Fibroblast of lung (primary cell): ENCODE measurements at regions not wholly inside any gene's neighbourhood (a gene's known extent, or its start where the extent isn't known, plus 50 kb on each side); places are given as distances from the start of the nearest gene placed in this dataset.

Experiments
- DNase-seq, 2 donors: peaks; one replicate each; pipeline versions ENCODE4 v3.0.0 to v3.0.0-alpha.2; 2010; ENCODE audit warnings: low read depth in 2 of 2
- H2AFZ ChIP-seq: 2 replicates; pipeline ENCODE4 v1.5.1; 2012; ENCODE audit warnings: low read length, control low read depth, inconsistent platforms
- H3K27ac ChIP-seq: 2 replicates; pipeline ENCODE4 v1.5.1; 2011; ENCODE audit warnings: low read length, control low read depth; ENCODE audit not compliant: insufficient read depth
- H3K27me3 ChIP-seq: 2 replicates; pipeline ENCODE4 v1.5.1; 2011; ENCODE audit warnings: mild to moderate bottlenecking, low read length; ENCODE audit not compliant: control insufficient read depth, insufficient read depth
- H3K36me3 ChIP-seq: 2 replicates; pipeline ENCODE4 v1.5.1; 2011; ENCODE audit warnings: low read length; ENCODE audit not compliant: control insufficient read depth, insufficient read depth
- H3K4me1 ChIP-seq: 2 replicates; pipeline ENCODE4 v1.5.1; 2011; ENCODE audit warnings: low read length; ENCODE audit not compliant: control insufficient read depth, insufficient read depth; ENCODE audit errors: extremely low read depth
- H3K4me2 ChIP-seq: 2 replicates; pipeline ENCODE4 v1.5.1; 2011; ENCODE audit warnings: low read length, control low read depth; ENCODE audit not compliant: insufficient read depth; ENCODE audit errors: extremely low read depth
- H3K4me3 ChIP-seq, 4 experiments: fragments of 200-600 bp in 1 of 4; sonication (generic) in 1 of 4; replicated peaks in 1 of 4; 2 replicates each; pipeline ENCODE4 v1.5.1; 2011 to 2016; ENCODE audit warnings: low read length in 4 of 4, low read depth in 3 of 4, mild to moderate bottlenecking in 3 of 4, control low read depth in 2 of 4, inconsistent platforms in 1 of 4, mixed read lengths in 1 of 4; ENCODE audit not compliant: insufficient read depth in 1 of 4; ENCODE audit errors: control extremely low read depth in 1 of 4
- H3K79me2 ChIP-seq: 2 replicates; pipeline ENCODE4 v1.5.1; 2012; ENCODE audit warnings: mild to moderate bottlenecking, low read length, inconsistent platforms; ENCODE audit not compliant: control insufficient read depth, insufficient read depth
- H3K9ac ChIP-seq: 2 replicates; pipeline ENCODE4 v1.5.1; 2011; ENCODE audit warnings: mild to moderate bottlenecking, low read length, control low read depth; ENCODE audit not compliant: insufficient read depth
- H3K9me3 ChIP-seq: 2 replicates; pipeline ENCODE4 v1.5.1; 2012; ENCODE audit warnings: low read depth, low read length; ENCODE audit not compliant: control insufficient read depth, insufficient read depth
- H4K20me1 ChIP-seq: 2 replicates; pipeline ENCODE4 v1.5.1; 2011; ENCODE audit warnings: low read length; ENCODE audit not compliant: control insufficient read depth, insufficient read depth; ENCODE audit errors: extremely low read depth
- EZH2 ChIP-seq: IDR thresholded peaks from 2 replicates; pipeline ENCODE4 v1.5.1; 2012; ENCODE audit warnings: low read length, control low read depth, mild to moderate bottlenecking; ENCODE audit errors: missing control alignments
- TF ChIP-seq, protein P1 (sequence below), 2 donors: IDR thresholded peaks in 1 of 2; conservative IDR thresholded peaks in 1 of 2; 1 replicate in 1 of 2; 2 replicates in 1 of 2; pipeline ENCODE4 v1.5.1; 2011 to 2012; ENCODE audit warnings: low read length in 2 of 2, control low read depth in 1 of 2, inconsistent platforms in 1 of 2, low read depth in 1 of 2, mild to moderate bottlenecking in 1 of 2

DNA sequence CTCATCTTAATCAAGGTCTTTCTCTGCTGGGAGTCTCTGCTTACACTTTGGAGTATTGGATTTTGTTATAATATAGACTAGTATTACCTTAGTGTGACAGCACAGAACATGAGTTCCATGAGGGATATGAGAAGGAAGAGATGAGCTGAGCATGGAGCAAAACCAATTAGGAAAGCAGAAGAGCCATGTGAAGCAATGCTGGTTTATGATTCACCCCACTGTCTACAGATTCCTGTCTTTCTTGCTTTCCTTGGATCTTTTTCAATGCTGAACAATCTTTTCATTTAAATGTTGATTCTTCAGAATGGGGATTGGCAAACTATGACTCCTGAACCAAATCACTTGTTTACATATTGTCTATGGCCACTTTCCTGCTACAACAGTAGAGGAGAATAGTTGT, 70.4 kb upstream of the KITLG start:
- H4K20me1 ChIP-seq = no peaks in the 10 kb centered on the region
- no peaks in the 10 kb centered on the region for H3K9me3 ChIP-seq
- no peak overlapping the region for H3K9ac ChIP-seq
- no peaks in the 10 kb centered on the region for H3K79me2 ChIP-seq
- no peak overlapping the region for H3K4me2 ChIP-seq
- no peaks in the 10 kb centered on the region for H3K4me1 ChIP-seq
- H3K27me3 ChIP-seq = no peaks in the 10 kb centered on the region
- no peak overlapping the region for H3K4me3 ChIP-seq
- H3K27ac ChIP-seq = no peak overlapping the region
- no peak for TF ChIP-seq EZH2
- TF ChIP-seq, protein P1, sequence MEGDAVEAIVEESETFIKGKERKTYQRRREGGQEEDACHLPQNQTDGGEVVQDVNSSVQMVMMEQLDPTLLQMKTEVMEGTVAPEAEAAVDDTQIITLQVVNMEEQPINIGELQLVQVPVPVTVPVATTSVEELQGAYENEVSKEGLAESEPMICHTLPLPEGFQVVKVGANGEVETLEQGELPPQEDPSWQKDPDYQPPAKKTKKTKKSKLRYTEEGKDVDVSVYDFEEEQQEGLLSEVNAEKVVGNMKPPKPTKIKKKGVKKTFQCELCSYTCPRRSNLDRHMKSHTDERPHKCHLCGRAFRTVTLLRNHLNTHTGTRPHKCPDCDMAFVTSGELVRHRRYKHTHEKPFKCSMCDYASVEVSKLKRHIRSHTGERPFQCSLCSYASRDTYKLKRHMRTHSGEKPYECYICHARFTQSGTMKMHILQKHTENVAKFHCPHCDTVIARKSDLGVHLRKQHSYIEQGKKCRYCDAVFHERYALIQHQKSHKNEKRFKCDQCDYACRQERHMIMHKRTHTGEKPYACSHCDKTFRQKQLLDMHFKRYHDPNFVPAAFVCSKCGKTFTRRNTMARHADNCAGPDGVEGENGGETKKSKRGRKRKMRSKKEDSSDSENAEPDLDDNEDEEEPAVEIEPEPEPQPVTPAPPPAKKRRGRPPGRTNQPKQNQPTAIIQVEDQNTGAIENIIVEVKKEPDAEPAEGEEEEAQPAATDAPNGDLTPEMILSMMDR (conservative IDR thresholded peaks at IDR 0.05 in 1 of 2, IDR thresholded peaks at IDR 0.05 in 1 of 2; ENCODE audit: low read depth in 1 of 2, low read length in 2 of 2) = no peak
- no peaks in the 10 kb centered on the region for H3K36me3 ChIP-seq
- no peak overlapping the region for H2AFZ ChIP-seq
- DNase-seq = peak; percentile 55 to 62

DNA sequence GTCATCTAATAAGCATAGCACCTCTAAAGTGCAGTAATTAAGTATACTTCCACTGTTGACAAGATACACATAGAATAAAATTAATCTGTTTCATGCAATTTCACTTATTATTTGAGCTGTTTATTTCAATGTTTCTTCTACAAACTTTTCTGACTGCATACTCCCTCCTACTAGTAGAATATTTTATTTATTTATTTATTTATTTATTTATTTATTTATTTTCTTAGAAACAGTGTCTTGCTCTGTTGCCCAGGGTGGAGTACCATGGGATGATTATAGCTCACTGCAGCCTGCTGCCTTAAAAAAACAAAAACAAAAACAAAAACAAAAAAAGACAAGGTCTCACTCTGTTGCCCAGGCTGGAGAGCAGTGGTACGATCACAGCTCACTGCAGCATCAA, 68.4 kb upstream of the KITLG start:
- Histone ChIP-seq H3K4me2 (no peak overlapping the region), H3K36me3 (no peaks in the 10 kb centered on the region), H3K4me3 (no peak overlapping the region), H3K27ac (no peak overlapping the region), H3K79me2 (no peaks in the 10 kb centered on the region), H3K9me3 (no peaks in the 10 kb centered on the region), H2AFZ (no peak overlapping the region), H3K9ac (no peak overlapping the region), H3K27me3 (no peaks in the 10 kb centered on the region), H4K20me1 (no peaks in the 10 kb centered on the region), H3K4me1 (no peaks in the 10 kb centered on the region)
- DNase-seq = no peak
- TF ChIP-seq, protein P1 (conservative IDR thresholded peaks at IDR 0.05 in 1 of 2, IDR thresholded peaks at IDR 0.05 in 1 of 2; ENCODE audit: low read depth in 1 of 2, low read length in 2 of 2) = no peak
- no peak for TF ChIP-seq EZH2

DNA sequence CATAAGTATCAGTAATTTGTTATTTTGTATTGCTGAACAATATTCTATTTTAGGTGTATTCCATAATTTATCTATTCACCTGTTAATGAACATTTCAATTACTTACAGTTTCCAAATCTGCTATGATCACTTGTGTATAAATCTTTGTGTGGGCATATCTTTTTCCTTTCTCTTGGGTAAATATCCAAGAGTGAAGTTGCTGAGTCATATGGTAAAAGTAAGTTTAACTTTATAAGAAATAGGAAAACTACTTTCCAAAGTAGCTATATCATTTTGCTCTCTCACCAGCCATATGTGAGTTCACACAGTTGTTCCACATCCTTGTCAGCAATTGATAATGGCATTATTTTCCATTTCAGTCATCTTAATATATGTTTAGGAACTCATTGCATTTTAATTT, 66.6 kb upstream of the KITLG start:
- TF ChIP-seq, protein P1 (conservative IDR thresholded peaks at IDR 0.05 in 1 of 2, IDR thresholded peaks at IDR 0.05 in 1 of 2; ENCODE audit: low read depth in 1 of 2, low read length in 2 of 2) = no peak
- no peak for TF ChIP-seq EZH2
- Histone ChIP-seq H3K4me1 (no peaks in the 10 kb centered on the region), H3K79me2 (no peaks in the 10 kb centered on the region), H3K36me3 (no peaks in the 10 kb centered on the region), H3K9me3 (no peaks in the 10 kb centered on the region), H3K4me2 (no peak overlapping the region), H3K27me3 (no peaks in the 10 kb centered on the region), H3K9ac (no peak overlapping the region), H3K4me3 (no peak overlapping the region), H4K20me1 (no peaks in the 10 kb centered on the region), H3K27ac (no peak overlapping the region), H2AFZ (no peak overlapping the region)
- DNase-seq = no peak
